ENCODE measurements at regions not wholly inside any gene's neighbourhood (a gene's known extent, or its start where the extent isn't known, plus 50 kb on each side); places are given as distances from the start of the nearest gene placed in this dataset.

- H3K27ac ChIP-seq (ENCODE audit: insufficient read depth, low read depth, low read length), result no peak overlapping the region
- POLR2A ChIA-PET, result no interaction called here
- H2AFZ ChIP-seq (ENCODE audit: low read depth, low read length), result no peak overlapping the region
- BruUV-seq (replicated peaks), result no TSS peak
- CTCF ChIA-PET, result no interaction called here
- peaks cover 4% of the 10 kb centered on the region for H3K4me1 ChIP-seq (ENCODE audit: control insufficient read depth, extremely low read depth, insufficient read depth, low read length)
- DNase-seq (ENCODE audit: low read depth, low spot score) (no peak), FAIRE-seq (no peak)
- no peaks in the 10 kb centered on the region for H4K20me1 ChIP-seq (replicated peaks; ENCODE audit: control insufficient read depth, extremely low read depth, insufficient read depth, low read length)
- H3K36me3 ChIP-seq (ENCODE audit: control insufficient read depth in 2 of 2, extremely low read depth in 1 of 2, insufficient read depth in 2 of 2, low read length in 2 of 2), result no peaks in the 10 kb centered on the region
- peaks cover 2 to 5% of the 10 kb centered on the region in 2 experiments for H3K27me3 ChIP-seq (ENCODE audit: control insufficient read depth in 2 of 2, insufficient read depth in 2 of 2, low read length in 2 of 2)
- H3K9me1 ChIP-seq (replicated peaks; ENCODE audit: control insufficient read depth, extremely low read depth, insufficient read depth, low read length), result no peaks in the 10 kb centered on the region
- TF ChIP-seq EZH2 (IDR thresholded peaks at IDR 0.05; ENCODE audit: borderline replicate concordance, low read depth, low read length, severe bottlenecking), result no peak
- TF ChIP-seq MYC (IDR thresholded peaks at IDR 0.05; ENCODE audit: low read depth, low read length), result no peak
- TF ChIP-seq POLR2AphosphoS5 (IDR thresholded peaks at IDR 0.05; ENCODE audit: insufficient read depth, low read depth, low read length), result no peak
- TF ChIP-seq JUN (IDR thresholded peaks at IDR 0.05; ENCODE audit: borderline replicate concordance, insufficient read depth, insufficient read length, low read depth), result no peak
- TF ChIP-seq CTCF (IDR thresholded peaks at IDR 0.05; ENCODE audit: extremely low read depth in 1 of 2, insufficient read depth in 1 of 2, low read depth in 1 of 2, low read length in 2 of 2), result no peak
- no peak for TF ChIP-seq FOS (IDR thresholded peaks at IDR 0.05; ENCODE audit: borderline replicate concordance, insufficient read depth, low read length)
- no peak for TF ChIP-seq POLR2A (IDR thresholded peaks at IDR 0.05; ENCODE audit: low read depth, low read length)
- no peak for TF ChIP-seq GATA2 (IDR thresholded peaks at IDR 0.05; ENCODE audit: insufficient read depth, insufficient read length, low read depth, low read length)
- no peaks in the 10 kb centered on the region for H3K9me3 ChIP-seq (replicated peaks; ENCODE audit: control insufficient read depth, insufficient read depth, low read length)
- dilution Hi-C loops (cut with MboI; ENCODE audit: extremely low pct_ligation_motif_present, low sequenced_read_pairs), result no loop called here
- H3K79me2 ChIP-seq (ENCODE audit: control insufficient read depth, insufficient read depth, low read length), result no peaks in the 10 kb centered on the region
- H3K9ac ChIP-seq (replicated peaks; ENCODE audit: extremely low read depth, insufficient read depth, low read length), result no peak overlapping the region
- H3K4me2 ChIP-seq (ENCODE audit: insufficient read depth, low read length), result no peak overlapping the region
- intact Hi-C loops (cut with micrococcal nuclease), result no loop called here
- no peak overlapping the region for H3K4me3 ChIP-seq (replicated peaks in 1 of 3; ENCODE audit: insufficient read depth in 1 of 3, low read depth in 1 of 3, low read length in 3 of 3)
Observed at GRCh38 chr10:62578916-62579315, 204.7 kb downstream of the ZNF365 start.
